ENCODE measurements at regions not wholly inside any gene's neighbourhood (a gene's known extent, or its start where the extent isn't known, plus 50 kb on each side); places are given as distances from the start of the nearest gene placed in this dataset.
"Not testable (repeated sequence)": the region's sequence is repeated elsewhere in the genome, so short reads cannot be mapped to it uniquely, and the experiment has no call there.

DNA sequence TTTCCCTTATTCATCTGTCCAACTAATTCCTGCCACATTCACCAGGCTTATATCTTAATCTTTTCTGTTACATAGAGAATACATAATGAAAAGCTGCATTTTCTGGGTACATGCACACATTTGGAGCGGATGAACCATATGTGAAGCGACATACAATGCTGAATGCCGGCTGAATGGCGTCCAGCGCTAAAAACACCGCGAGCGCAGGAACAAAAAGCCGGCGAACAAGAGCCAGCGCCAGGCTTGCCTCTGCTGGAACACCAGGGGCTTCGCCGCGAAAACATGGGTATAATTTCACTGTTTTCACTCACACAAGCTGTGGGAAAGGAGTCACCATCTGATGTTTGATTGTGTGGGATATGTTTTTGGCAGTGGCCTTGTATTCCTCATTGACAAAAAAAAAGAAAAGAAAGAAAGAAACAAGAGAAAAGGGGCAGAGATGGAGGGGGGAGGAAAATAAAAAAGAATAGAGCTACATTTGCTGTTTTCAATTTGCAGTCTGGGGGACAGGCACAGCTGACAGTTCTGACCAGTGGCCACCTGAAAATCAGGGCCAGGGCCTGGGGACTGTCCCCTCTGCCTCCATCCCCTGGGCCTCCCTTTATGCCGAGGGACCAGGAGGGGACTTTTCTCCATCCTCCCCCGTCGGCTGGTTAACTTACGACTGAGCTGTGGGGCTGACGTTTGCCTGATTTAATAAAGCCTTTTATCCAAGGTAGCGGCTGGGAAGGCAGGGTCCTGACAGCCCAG, 70.2 kb upstream of the OLIG2 start:
- Histone ChIP-seq H3K4me3 (no peak overlapping the region), H3K27ac (no peak overlapping the region), H3K9me3 (ENCODE audit: low read depth, low read length) (no peaks in the 10 kb centered on the region), H3K9ac (ENCODE audit: insufficient read length) (no peak overlapping the region), H3K36me3 (ENCODE audit: insufficient read depth, low read length) (no peaks in the 10 kb centered on the region)
- no peak for DNase-seq (ENCODE audit: low read depth, low spot score)
- TF ChIP-seq FOXP2 (optimal IDR thresholded peaks at IDR 0.05; ENCODE audit: control extremely low read depth, extremely low read length, insufficient read depth) (no peak), POLR2AphosphoS5 (IDR thresholded peaks at IDR 0.05; ENCODE audit: borderline replicate concordance, low read depth, low read length) (no peak), EZH2 (IDR thresholded peaks at IDR 0.05) (peak; percentile 75)

- no peak for DNase-seq (ENCODE audit: low read depth, low spot score)
- TF ChIP-seq POLR2AphosphoS5 (IDR thresholded peaks at IDR 0.05; ENCODE audit: borderline replicate concordance, low read depth, low read length) (no peak), FOXP2 (optimal IDR thresholded peaks at IDR 0.05; ENCODE audit: control extremely low read depth, extremely low read length, insufficient read depth) (no peak), EZH2 (IDR thresholded peaks at IDR 0.05) (no peak)
- no peaks in the 10 kb centered on the region for H3K9me3 ChIP-seq (ENCODE audit: low read depth, low read length)
- H3K36me3 ChIP-seq (ENCODE audit: insufficient read depth, low read length) = no peaks in the 10 kb centered on the region
- no peak overlapping the region for H3K27ac ChIP-seq
- no peak overlapping the region for H3K9ac ChIP-seq (ENCODE audit: insufficient read length)
- H3K4me3 ChIP-seq = no peak overlapping the region
These were observed 69.6 kb upstream of the OLIG2 start for GRCh38 chr21:32956061-32956656.

- TF ChIP-seq FOXP2 (optimal IDR thresholded peaks at IDR 0.05; ENCODE audit: control extremely low read depth, extremely low read length, insufficient read depth) (no peak), POLR2AphosphoS5 (IDR thresholded peaks at IDR 0.05; ENCODE audit: borderline replicate concordance, low read depth, low read length) (no peak), EZH2 (IDR thresholded peaks at IDR 0.05) (no peak)
- H3K27ac ChIP-seq = no peak overlapping the region
- DNase-seq (ENCODE audit: low read depth, low spot score) = no peak
These were observed 68.2 kb upstream of the OLIG2 start for GRCh38 chr21:32957545-32957944.

DNA sequence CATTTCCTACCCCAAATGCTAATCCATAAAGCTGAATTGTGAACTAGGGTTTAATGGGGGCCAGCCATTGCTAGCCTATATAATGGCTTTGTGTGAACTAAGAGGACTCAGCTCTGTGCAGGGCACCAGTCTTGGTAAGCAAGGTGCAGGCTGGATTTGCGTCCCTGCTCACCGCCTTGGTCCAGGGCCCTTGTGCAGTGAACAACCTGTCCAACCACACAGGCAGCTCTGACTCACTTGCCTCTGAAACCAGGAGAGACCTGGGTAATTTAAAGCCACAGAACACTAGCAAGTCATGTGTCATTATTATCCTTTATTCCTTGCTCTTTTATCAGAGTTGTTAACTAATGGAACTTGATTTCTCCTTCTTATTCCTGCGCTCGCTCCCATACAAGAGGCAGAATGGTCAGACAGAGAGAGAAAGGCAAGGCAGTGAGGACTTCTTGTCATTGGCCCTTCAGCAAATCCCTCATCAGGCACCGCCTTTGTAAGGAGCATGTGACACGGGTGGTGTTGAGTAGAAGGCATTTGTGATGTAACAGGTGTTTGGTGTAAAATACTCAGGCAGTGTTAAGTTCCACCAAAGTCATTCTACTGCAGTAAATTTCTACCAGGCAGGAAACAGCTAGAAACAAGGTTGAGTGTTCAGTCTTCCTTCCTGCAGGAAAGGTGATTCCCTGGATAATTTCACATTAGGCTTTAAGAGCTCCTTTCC, 67.3 kb upstream of the OLIG2 start:
- Histone ChIP-seq H3K9me3 (ENCODE audit: low read depth, low read length) (no peaks in the 10 kb centered on the region), H3K27ac (no peak overlapping the region), H3K9ac (ENCODE audit: insufficient read length) (no peak overlapping the region), H3K4me3 (no peak overlapping the region), H3K36me3 (ENCODE audit: insufficient read depth, low read length) (no peaks in the 10 kb centered on the region)
- no peak for DNase-seq (ENCODE audit: low read depth, low spot score)
- TF ChIP-seq POLR2AphosphoS5 (IDR thresholded peaks at IDR 0.05; ENCODE audit: borderline replicate concordance, low read depth, low read length) (no peak), FOXP2 (optimal IDR thresholded peaks at IDR 0.05; ENCODE audit: control extremely low read depth, extremely low read length, insufficient read depth) (no peak), EZH2 (IDR thresholded peaks at IDR 0.05) (no peak)

More at GRCh38 chr21:32957545-32957944, 68.2 kb upstream of the OLIG2 start:
- H3K4me3 ChIP-seq = no peak overlapping the region
- H3K9ac ChIP-seq (ENCODE audit: insufficient read length) = no peak overlapping the region
- no peaks in the 10 kb centered on the region for H3K36me3 ChIP-seq (ENCODE audit: insufficient read depth, low read length)
- H3K9me3 ChIP-seq (ENCODE audit: low read depth, low read length) = no peaks in the 10 kb centered on the region

DNA sequence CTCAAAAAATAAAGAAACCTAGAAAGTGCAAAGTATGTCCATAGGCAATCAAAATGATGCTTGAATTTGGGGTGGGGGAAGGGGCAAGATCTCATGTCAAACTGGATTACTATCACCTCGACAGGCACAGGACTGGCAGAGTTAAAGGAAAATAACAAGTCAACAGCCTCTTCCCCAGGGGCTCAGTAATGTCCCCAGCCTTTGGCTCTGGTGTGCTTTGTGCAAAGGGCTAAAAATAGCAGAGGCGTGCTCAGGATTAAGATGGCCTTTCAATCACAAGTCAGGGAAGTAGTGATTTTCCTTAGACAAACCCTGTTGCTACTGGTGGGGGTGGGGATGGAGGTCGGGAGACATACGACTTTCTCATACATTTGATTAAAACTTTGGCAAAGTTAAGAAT, 63.5 kb upstream of the OLIG2 start:
- no peak overlapping the region for H3K9ac ChIP-seq (ENCODE audit: insufficient read length)
- TF ChIP-seq POLR2AphosphoS5 (IDR thresholded peaks at IDR 0.05; ENCODE audit: borderline replicate concordance, low read depth, low read length) (no peak), FOXP2 (optimal IDR thresholded peaks at IDR 0.05; ENCODE audit: control extremely low read depth, extremely low read length, insufficient read depth) (no peak), EZH2 (IDR thresholded peaks at IDR 0.05) (no peak)

GRCh38 chr21:32965129-32965680, 60.5 kb upstream of the OLIG2 start:
- Histone ChIP-seq H3K9me3 (ENCODE audit: low read depth, low read length) (no peaks in the 10 kb centered on the region), H3K9ac (ENCODE audit: insufficient read length) (no peak overlapping the region), H3K36me3 (ENCODE audit: insufficient read depth, low read length) (no peaks in the 10 kb centered on the region), H3K4me3 (no peak overlapping the region), H3K27ac (no peak overlapping the region)
- DNase-seq (ENCODE audit: low read depth, low spot score) = no peak
- TF ChIP-seq FOXP2 (optimal IDR thresholded peaks at IDR 0.05; ENCODE audit: control extremely low read depth, extremely low read length, insufficient read depth) (no peak), EZH2 (IDR thresholded peaks at IDR 0.05) (no peak), POLR2AphosphoS5 (IDR thresholded peaks at IDR 0.05; ENCODE audit: borderline replicate concordance, low read depth, low read length) (no peak)

More for the DNA sequence above, 63.5 kb upstream of the OLIG2 start:
- Histone ChIP-seq H3K27ac (no peak overlapping the region), H3K4me3 (no peak overlapping the region), H3K9me3 (ENCODE audit: low read depth, low read length) (no peaks in the 10 kb centered on the region), H3K36me3 (ENCODE audit: insufficient read depth, low read length) (no peaks in the 10 kb centered on the region)
- no peak for DNase-seq (ENCODE audit: low read depth, low spot score)

- no peak overlapping the region for H3K9ac ChIP-seq (ENCODE audit: insufficient read length)
- TF ChIP-seq FOXP2 (optimal IDR thresholded peaks at IDR 0.05; ENCODE audit: control extremely low read depth, extremely low read length, insufficient read depth) (no peak), EZH2 (IDR thresholded peaks at IDR 0.05) (no peak), POLR2AphosphoS5 (IDR thresholded peaks at IDR 0.05; ENCODE audit: borderline replicate concordance, low read depth, low read length) (no peak)
- no peak overlapping the region for H3K4me3 ChIP-seq
- H3K36me3 ChIP-seq (ENCODE audit: insufficient read depth, low read length) = no peaks in the 10 kb centered on the region
- no peak for DNase-seq (ENCODE audit: low read depth, low spot score)
- no peaks in the 10 kb centered on the region for H3K9me3 ChIP-seq (ENCODE audit: low read depth, low read length)
- no peak overlapping the region for H3K27ac ChIP-seq
These were observed 59.6 kb upstream of the OLIG2 start for GRCh38 chr21:32966120-32966519.

GRCh38 chr21:32968103-32968502, 57.6 kb upstream of the OLIG2 start:
- not testable (repeated sequence) for H3K9me3 ChIP-seq (ENCODE audit: low read depth, low read length); DNase-seq (ENCODE audit: low read depth, low spot score); H3K27ac ChIP-seq; H3K4me3 ChIP-seq; H3K36me3 ChIP-seq (ENCODE audit: insufficient read depth, low read length); H3K9ac ChIP-seq (ENCODE audit: insufficient read length)

Data from SK-N-MC (cell line).